HCT116 (cell line): ENCODE measurements at regions not wholly inside any gene's neighbourhood (a gene's known extent, or its start where the extent isn't known, plus 50 kb on each side); places are given as distances from the start of the nearest gene placed in this dataset.

Experiments used
- ATAC-seq: fragments of 200-7000 bp; cut with Tn5 transposase; 2 replicates; pipeline ENCODE4 v1.9.1; 2020; ENCODE audit warnings: mild to moderate bottlenecking, moderate library complexity
- BruUV-seq: library from RNA; stranded (reverse); fragments of 400-500 nt; replicated peaks from 2 replicates; lab custom pipeline; 2021; lab: Mats Ljungman, UMichigan
- CTCF ChIA-PET: fragments of 300-600 bp; sonication (Branson Sonifier 250); formaldehyde crosslinking; loops from one replicate; lab custom pipeline; 2021; ENCODE audit warnings: antibody characterized with exemption; lab: Charles Lee
- POLR2A ChIA-PET: fragments of 300-600, 350-600 bp; sonication (Branson Sonifier 250); formaldehyde crosslinking; loops from one replicate; lab custom pipeline; 2021; ENCODE audit warnings: antibody characterized with exemption; lab: Charles Lee
- RAD21 ChIA-PET, 2 experiments: fragments of 300-600 bp; sonication (Branson Sonifier 250); formaldehyde crosslinking; loops; one replicate each; lab custom pipeline; 2023; ENCODE audit warnings: low total read pairs in 2 of 2; ENCODE audit not compliant: uncharacterized antibody in 2 of 2, unreplicated experiment in 2 of 2, low non-redundant PET in 1 of 2; lab: Charles Lee
- DNase-seq: peaks from one replicate; pipeline ENCODE4 v3.0.0-alpha.2; 2010; ENCODE audit warnings: low read depth, low spot score
- H2AFZ ChIP-seq: fragments of 200-600 bp; shearing (Covaris generic), sonication (generic); 2 replicates; pipeline ENCODE4 v1.6.1; 2017; ENCODE audit warnings: low read depth, mixed run types, mixed read lengths, antibody characterized with exemption, low read length; ENCODE audit not compliant: poor library complexity, severe bottlenecking
- H3K27ac ChIP-seq: 2 replicates; pipeline ENCODE4 v1.5.1; 2012; ENCODE audit warnings: low read depth, low read length
- H3K27me3 ChIP-seq: fragments of 200-600 bp; sonication (generic); 2 replicates; pipeline ENCODE4 v1.6.1; 2016; ENCODE audit warnings: mixed run types, low read length, mixed read lengths; ENCODE audit not compliant: insufficient read depth
- H3K36me3 ChIP-seq, 2 experiments: fragments of 200-500 bp in 1 of 2; fragments of 200-600 bp in 1 of 2; sonication (Bioruptor generic) in 1 of 2; sonication (generic) in 1 of 2; 2 replicates each; pipeline versions ENCODE4 v1.5.1 to v1.6.1; 2014 to 2016; ENCODE audit warnings: low read length in 2 of 2, inconsistent platforms in 1 of 2, mixed read lengths in 1 of 2, mixed run types in 1 of 2; ENCODE audit not compliant: insufficient read depth in 2 of 2, control insufficient read depth in 1 of 2
- H3K4me1 ChIP-seq, 2 experiments: fragments of 200-600 bp in 1 of 2; sonication (generic) in 1 of 2; 2 replicates each; pipeline versions ENCODE4 v1.5.1 to v1.6.1; 2012 to 2017; ENCODE audit warnings: low read length in 2 of 2, inconsistent platforms in 1 of 2, mild to moderate bottlenecking in 1 of 2, mixed read lengths in 1 of 2, mixed run types in 1 of 2, moderate library complexity in 1 of 2; ENCODE audit not compliant: insufficient read depth in 2 of 2, control insufficient read depth in 1 of 2
- H3K4me2 ChIP-seq: fragments of 200-600 bp; sonication (generic); 2 replicates; pipeline ENCODE4 v1.6.1; 2017; ENCODE audit warnings: mixed run types, low read length, mixed read lengths
- H3K4me3 ChIP-seq, 2 experiments: fragments of 200-600 bp in 1 of 2; sonication (generic) in 1 of 2; replicated peaks in 1 of 2; 2 replicates each; pipeline ENCODE4 v1.5.1; 2011 to 2016; ENCODE audit warnings: low read length in 2 of 2, control low read depth in 1 of 2, low read depth in 1 of 2, mild to moderate bottlenecking in 1 of 2, mixed read lengths in 1 of 2, mixed run types in 1 of 2
- H3K79me2 ChIP-seq: fragments of 200-600 bp; sonication (generic); 2 replicates; pipeline ENCODE4 v1.6.1; 2017; ENCODE audit warnings: mild to moderate bottlenecking, mixed run types, low read length, moderate library complexity, mixed read lengths; ENCODE audit not compliant: insufficient read depth
- H3K9ac ChIP-seq: fragments of 200-600 bp; sonication (generic); 2 replicates; pipeline ENCODE4 v1.6.1; 2016; ENCODE audit warnings: low read length, mixed read lengths
- H3K9me2 ChIP-seq: fragments of 200-600 bp; sonication (generic), shearing (Covaris generic); 2 replicates; pipeline ENCODE4 v1.6.1; 2017; ENCODE audit warnings: mixed run types, mild to moderate bottlenecking, moderate library complexity; ENCODE audit not compliant: insufficient read depth
- H3K9me3 ChIP-seq, 2 experiments: fragments of 200-500 bp in 1 of 2; fragments of 200-600 bp in 1 of 2; sonication (Bioruptor generic) in 1 of 2; sonication (generic) in 1 of 2; 2 replicates each; pipeline ENCODE4 v1.6.1; 2014 to 2017; ENCODE audit warnings: low read length in 2 of 2, mixed read lengths in 2 of 2, inconsistent platforms in 1 of 2, low read depth in 1 of 2, mild to moderate bottlenecking in 1 of 2, mixed run types in 1 of 2, moderate library complexity in 1 of 2; ENCODE audit not compliant: control insufficient read depth in 1 of 2, insufficient read depth in 1 of 2
- H4K20me1 ChIP-seq: fragments of 200-600 bp; sonication (generic), shearing (Covaris generic); 2 replicates; pipeline ENCODE4 v1.6.1; 2017; ENCODE audit warnings: mixed run types, mild to moderate bottlenecking, moderate library complexity; ENCODE audit not compliant: insufficient read depth
- ATF3 ChIP-seq: IDR thresholded peaks from 2 replicates; pipeline ENCODE4 v1.6.1; 2012
- CBX3 ChIP-seq: IDR thresholded peaks from 2 replicates; pipeline ENCODE4 v1.6.1; 2012; ENCODE audit warnings: low read depth
- CEBPB ChIP-seq: IDR thresholded peaks from 2 replicates; pipeline ENCODE4 v1.6.1; 2012; ENCODE audit warnings: low read depth
- EGR1 ChIP-seq: IDR thresholded peaks from 2 replicates; pipeline ENCODE4 v1.6.1; 2012; ENCODE audit warnings: low read depth
- ELF1 ChIP-seq: IDR thresholded peaks from 2 replicates; pipeline ENCODE4 v1.6.1; 2012; ENCODE audit warnings: low read depth, borderline replicate concordance
- EZH2phosphoT487 ChIP-seq: fragments of 200-600 bp; IDR thresholded peaks from 2 replicates; pipeline ENCODE4 v1.6.1; 2018; ENCODE audit warnings: antibody characterized with exemption, borderline replicate concordance
- JUND ChIP-seq: IDR thresholded peaks from 2 replicates; pipeline ENCODE4 v1.6.1; 2012
- POLR2A ChIP-seq: IDR thresholded peaks from 2 replicates; pipeline ENCODE4 v1.7.0; 2011; ENCODE audit warnings: borderline replicate concordance; ENCODE audit not compliant: insufficient read depth, insufficient read length; ENCODE audit errors: extremely low read depth
- POLR2AphosphoS5 ChIP-seq: IDR thresholded peaks from 2 replicates; pipeline ENCODE4 v1.6.1; 2011; ENCODE audit warnings: mild to moderate bottlenecking, low read depth, low read length, moderate library complexity
- RAD21 ChIP-seq: IDR thresholded peaks from 2 replicates; pipeline ENCODE4 v1.6.1; 2012; ENCODE audit warnings: low read depth, mild to moderate bottlenecking
- REST ChIP-seq: IDR thresholded peaks from 2 replicates; pipeline ENCODE4 v1.6.1; 2012; ENCODE audit warnings: low read depth
- SP1 ChIP-seq: IDR thresholded peaks from 2 replicates; pipeline ENCODE4 v1.6.1; 2012; ENCODE audit warnings: low read depth
- SRF ChIP-seq: IDR thresholded peaks from 2 replicates; pipeline ENCODE4 v1.6.1; 2012; ENCODE audit warnings: low read depth
- TCF7L2 ChIP-seq: IDR thresholded peaks from 2 replicates; pipeline ENCODE4 v1.7.0; 2011; ENCODE audit warnings: borderline replicate concordance, inconsistent platforms; ENCODE audit not compliant: insufficient read depth, insufficient read length; ENCODE audit errors: extremely low read depth
- ZFX ChIP-seq: fragments of 450-650 bp; IDR thresholded peaks from 2 replicates; pipeline ENCODE4 v1.6.1; 2017
- ZNF274 ChIP-seq: fragments of 200-500 bp; sonication (Bioruptor generic); IDR thresholded peaks from 2 replicates; pipeline ENCODE4 v1.6.1; 2014; ENCODE audit warnings: mild to moderate bottlenecking, low read depth, low read length, inconsistent platforms
- intact Hi-C: fragments of 100-400 bp; cut with micrococcal nuclease; formaldehyde crosslinking; loops from 2 replicates; pipeline ENCODE4 v1.10.0; 2022

GRCh38 chr3:195005251-195005620 is 265.7 kb downstream of the XXYLT1 start:
- ChIA-PET POLR2A (no interaction called here), CTCF (no interaction called here), RAD21 (no interaction called here)
- H3K4me1 ChIP-seq = peaks cover 0 to 9% of the 10 kb centered on the region in 2 experiments; a peak in 1 of 4 replicates
- no peak overlapping the region for H3K27ac ChIP-seq
- H3K27me3 ChIP-seq = peaks cover 43% of the 10 kb centered on the region
- ATAC-seq = peak; percentile 29; the same call in 1 of the 2 replicates
- no peak overlapping the region for H3K4me2 ChIP-seq
- intact Hi-C loops = no loop called here
- H3K36me3 ChIP-seq = no peaks in the 10 kb centered on the region
- no peaks in the 10 kb centered on the region for H3K9me3 ChIP-seq
- no peak for TF ChIP-seq POLR2AphosphoS5
- 0 out of 2 replicates have a peak, but pooled peaks have one; percentile 28 for TF ChIP-seq RAD21
- BruUV-seq = no TSS peak
- no peaks in the 10 kb centered on the region for H4K20me1 ChIP-seq
- no peak for DNase-seq
- H3K9me2 ChIP-seq = no peaks in the 10 kb centered on the region
- H3K4me3 ChIP-seq = no peak overlapping the region
- H2AFZ ChIP-seq = no peak overlapping the region
- H3K9ac ChIP-seq = no peak overlapping the region
- H3K79me2 ChIP-seq = no peaks in the 10 kb centered on the region

GRCh38 chr3:195005759-195006510 is 265.0 kb downstream of the XXYLT1 start:
- ATAC-seq = no peak
- CTCF ChIA-PET = no interaction called here
- H3K27ac ChIP-seq = no peak overlapping the region
- H3K4me2 ChIP-seq = no peak overlapping the region
- POLR2A ChIA-PET = no interaction called here
- no peak for DNase-seq
- H3K36me3 ChIP-seq = no peaks in the 10 kb centered on the region
- BruUV-seq = no TSS peak
- no peak overlapping the region for H3K4me3 ChIP-seq
- no peaks in the 10 kb centered on the region for H3K9me2 ChIP-seq
- RAD21 ChIA-PET = no interaction called here
- intact Hi-C loops = no loop called here
- peaks cover 0 to 9% of the 10 kb centered on the region in 2 experiments; a peak in 1 of 4 replicates for H3K4me1 ChIP-seq
- H3K9ac ChIP-seq = no peak overlapping the region
- no peaks in the 10 kb centered on the region for H3K79me2 ChIP-seq
- no peak overlapping the region for H2AFZ ChIP-seq
- H3K9me3 ChIP-seq = no peaks in the 10 kb centered on the region
- peaks cover 43% of the 10 kb centered on the region for H3K27me3 ChIP-seq
- H4K20me1 ChIP-seq = no peaks in the 10 kb centered on the region
- TF ChIP-seq POLR2A (no peak), ELF1 (no peak), ATF3 (no peak), ZFX (no peak), EZH2phosphoT487 (no peak), EGR1 (no peak), REST (no peak), CEBPB (no peak), CBX3 (no peak), JUND (no peak), SP1 (no peak), SRF (no peak), POLR2AphosphoS5 (no peak), TCF7L2 (no peak), ZNF274 (no peak)
